Keratinocyte (primary cell): ENCODE measurements at regions not wholly inside any gene's neighbourhood (a gene's known extent, or its start where the extent isn't known, plus 50 kb on each side); places are given as distances from the start of the nearest gene placed in this dataset.

Experiments used
- CTCF ChIP-seq, 3 experiments: IDR thresholded peaks in 1 of 3; conservative IDR thresholded peaks in 1 of 3; optimal IDR thresholded peaks in 1 of 3; 2 replicates in 2 of 3; 3 replicates in 1 of 3; pipeline versions ENCODE3 to v1.5.1; 2011; ENCODE audit warnings: low read length in 3 of 3, mild to moderate bottlenecking in 3 of 3, moderate library complexity in 2 of 3, control low read depth in 1 of 3, inconsistent platforms in 1 of 3; ENCODE audit not compliant: insufficient read depth in 2 of 3; ENCODE audit errors: extremely low read depth in 1 of 3
- EZH2 ChIP-seq: IDR thresholded peaks from one replicate; pipeline ENCODE4 v1.6.1; 2012; ENCODE audit warnings: inconsistent platforms, mild to moderate bottlenecking, low read length, moderate library complexity

DNA sequence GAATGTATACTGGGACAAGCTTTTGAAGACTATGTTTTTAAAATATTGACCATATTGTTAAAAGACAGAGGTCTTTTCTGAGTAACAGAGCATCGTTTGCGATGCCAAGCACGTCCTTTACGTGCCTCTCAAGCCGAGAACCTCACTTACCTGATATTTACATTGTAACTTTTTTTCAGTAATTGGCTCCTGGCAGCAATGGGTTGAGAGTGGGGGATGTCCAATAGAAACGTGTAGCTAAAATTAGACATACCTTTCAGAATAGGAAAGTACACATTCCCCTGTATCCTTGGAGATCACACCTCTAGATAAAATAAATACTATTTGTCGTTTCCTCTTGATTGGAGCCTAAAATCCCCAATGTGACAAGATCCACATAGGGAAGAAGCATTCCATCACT is 222.2 kb upstream of the RGS6 start:
- TF ChIP-seq CTCF (optimal IDR thresholded peaks at IDR 0.05 in 1 of 3, IDR thresholded peaks at IDR 0.05 in 1 of 3, conservative IDR thresholded peaks at IDR 0.05 in 1 of 3; ENCODE audit: extremely low read depth in 1 of 3, insufficient read depth in 2 of 3, low read length in 3 of 3) (no peak), EZH2 (no peak)
